CD4-positive, alpha-beta T cell treated with Interleukin-4 for 1 hour (primary cell): ENCODE measurements at regions not wholly inside any gene's neighbourhood (a gene's known extent, or its start where the extent isn't known, plus 50 kb on each side); places are given as distances from the start of the nearest gene placed in this dataset.

Experiments
- DNase-seq, 2 donors: peaks; one replicate each; pipeline ENCODE4 v3.0.0-alpha.2; 2020 to 2022

GRCh38 chr5:145708169-145708568, 127.0 kb downstream of the PRELID2 start:
- no peak for DNase-seq

DNA sequence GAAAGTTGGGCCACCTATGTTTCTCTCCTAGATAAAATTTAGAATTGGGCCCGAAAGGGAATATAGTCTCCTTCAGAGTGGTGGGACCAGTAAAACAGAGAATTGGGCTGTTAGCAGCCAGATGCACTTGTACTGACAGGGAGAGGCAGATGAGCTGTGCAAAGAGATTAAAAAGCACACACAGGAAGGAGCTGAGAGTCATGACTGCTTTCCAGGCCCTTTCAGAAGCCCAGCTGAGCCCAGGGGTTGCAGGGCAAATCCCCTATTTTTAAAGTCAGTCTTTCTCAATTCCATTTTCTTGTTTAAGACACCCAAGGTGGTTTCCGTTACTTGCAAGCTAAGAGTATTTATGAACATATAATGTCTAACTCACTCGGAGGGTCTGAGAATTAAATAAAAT, 130.4 kb downstream of the PRELID2 start:
- no peak for DNase-seq

- no peak for DNase-seq
These were observed 131.3 kb downstream of the PRELID2 start for GRCh38 chr5:145703856-145704255.

GRCh38 chr5:145701404-145701803, 133.7 kb downstream of the PRELID2 start:
- DNase-seq = no peak

- no peak for DNase-seq
These were observed 135.3 kb downstream of the PRELID2 start for GRCh38 chr5:145699846-145700245.

GRCh38 chr5:145697251-145697990, 137.7 kb downstream of the PRELID2 start:
- peak in 1 of 2 donors; percentile 11 for DNase-seq

DNA sequence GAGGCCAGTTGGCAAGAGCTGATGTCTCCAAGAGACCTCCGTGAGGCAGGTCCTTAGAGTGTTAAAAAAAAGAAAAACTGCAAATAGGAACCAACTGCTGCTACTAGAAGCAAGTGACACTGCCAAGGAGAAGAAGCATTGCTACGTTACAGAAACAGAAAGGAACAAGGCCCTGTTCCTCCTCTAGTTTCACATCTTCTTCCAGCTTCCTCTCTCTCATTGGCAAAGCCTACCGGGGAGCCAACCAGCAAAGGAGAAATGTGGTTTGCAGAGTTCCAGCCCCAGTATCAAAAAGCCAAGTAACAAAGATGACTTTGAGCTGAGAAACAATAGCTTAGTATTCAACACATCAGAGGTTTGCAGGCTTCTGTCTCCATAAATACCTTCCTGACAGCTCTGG, 145.9 kb downstream of the PRELID2 start:
- DNase-seq = peak; percentile 6 to 33

DNA sequence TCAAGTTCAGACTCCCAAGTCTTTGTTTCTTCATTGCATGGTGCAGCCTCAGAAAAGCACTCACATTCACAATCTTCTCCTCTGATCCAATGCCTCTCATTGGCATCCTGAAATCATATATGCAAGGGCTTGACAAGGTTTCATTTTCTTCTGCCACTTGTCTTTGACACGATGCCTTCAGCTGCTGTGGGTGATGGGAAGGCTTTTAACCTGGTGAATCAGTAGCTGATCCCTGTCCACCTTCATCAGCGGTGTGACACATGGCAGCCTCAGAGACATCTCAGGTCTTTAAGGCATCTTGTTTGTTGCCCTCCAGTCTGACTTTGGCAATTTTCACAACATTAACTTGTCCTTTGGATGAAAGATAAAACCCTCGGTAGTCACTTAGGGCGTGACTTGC, 147.2 kb downstream of the PRELID2 start:
- DNase-seq = no peak

DNA sequence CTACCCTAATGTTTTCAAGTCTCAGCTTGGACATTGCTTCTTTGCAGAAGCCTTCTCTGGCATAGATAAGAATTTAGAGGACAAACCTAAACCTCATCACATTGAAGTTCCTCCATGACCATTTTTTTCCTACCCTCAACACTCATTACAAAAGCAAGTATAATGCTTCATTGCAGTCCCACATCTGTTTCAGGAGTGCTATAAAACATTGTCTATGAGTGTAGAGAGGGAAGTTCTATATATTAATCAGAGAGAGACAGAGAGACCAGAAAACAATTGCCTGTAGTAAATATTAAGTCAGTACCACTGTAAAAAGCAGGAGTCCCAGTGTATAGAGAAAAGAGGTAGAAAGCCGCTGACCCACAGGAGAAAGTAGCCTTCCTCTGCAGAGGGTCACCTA, 149.7 kb downstream of the PRELID2 start:
- no peak for DNase-seq

- no peak for DNase-seq
These were observed 151.7 kb downstream of the PRELID2 start for GRCh38 chr5:145683431-145683830.

GRCh38 chr5:145682197-145682899, 152.8 kb downstream of the PRELID2 start:
- no peak for DNase-seq

DNA sequence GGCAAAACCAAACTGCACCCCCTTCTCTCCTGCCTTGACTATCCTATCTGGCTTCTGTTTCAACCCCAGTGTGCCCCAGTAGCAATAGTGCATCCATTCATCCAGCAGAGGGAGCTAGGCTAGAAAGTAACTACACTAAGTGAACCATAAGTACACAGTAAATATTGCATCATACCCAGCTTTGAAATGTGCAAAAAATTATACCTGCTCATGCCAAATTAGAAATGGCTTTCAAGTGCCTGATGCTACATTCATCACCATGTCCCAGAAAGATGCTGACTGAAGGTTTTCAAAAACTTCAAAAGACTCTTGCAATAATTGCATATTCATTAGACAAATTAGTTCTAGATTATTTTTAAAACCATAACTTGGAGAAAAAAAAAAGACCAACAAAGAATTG, 153.5 kb downstream of the PRELID2 start:
- peak; percentile 26 to 28 for DNase-seq

DNA sequence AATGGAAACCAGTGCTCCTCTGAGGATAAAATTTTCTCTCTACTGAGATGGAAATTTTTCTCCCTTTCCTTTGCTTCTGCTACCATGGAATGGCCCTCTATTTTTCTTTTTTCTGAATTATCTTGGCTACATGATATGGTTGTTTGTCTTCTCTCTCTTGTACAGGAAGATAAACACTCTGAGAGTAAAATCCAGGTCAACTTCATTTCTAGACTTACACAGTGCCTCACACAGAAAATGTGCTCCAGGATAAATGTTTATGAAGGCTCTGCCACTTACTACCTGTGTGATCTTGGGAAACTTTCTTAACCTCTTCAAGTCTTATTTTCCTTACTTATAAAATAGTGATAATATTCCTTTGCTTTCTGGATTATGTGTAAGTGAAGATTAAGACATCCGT, 153.9 kb downstream of the PRELID2 start:
- no peak for DNase-seq

- no peak for DNase-seq
These were observed 154.4 kb downstream of the PRELID2 start for GRCh38 chr5:145680767-145681166.

DNA sequence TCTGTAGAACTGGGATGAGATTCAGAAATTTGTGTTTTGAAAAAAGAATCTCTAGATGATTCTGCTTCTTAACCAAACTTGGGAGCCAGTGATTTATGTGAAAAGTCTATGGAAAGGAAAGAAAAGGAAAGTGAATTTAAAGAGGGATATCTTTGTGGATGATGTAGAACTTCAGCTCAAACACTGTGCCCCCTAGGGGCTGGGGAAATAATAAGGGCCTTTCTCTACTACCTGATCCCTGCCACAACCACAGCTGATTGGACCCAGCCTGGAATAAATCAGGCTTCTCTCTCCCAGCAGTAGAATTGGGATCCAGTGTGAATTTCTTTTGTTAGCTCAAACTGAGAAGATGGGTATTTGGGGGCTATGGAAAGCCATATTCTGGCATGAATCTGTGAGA, 155.0 kb downstream of the PRELID2 start:
- DNase-seq = no peak

GRCh38 chr5:145678255-145678654, 156.9 kb downstream of the PRELID2 start:
- no peak for DNase-seq

- DNase-seq = no peak
These were observed 161.4 kb downstream of the PRELID2 start for GRCh38 chr5:145673786-145674185.

GRCh38 chr5:145668714-145669113, 166.4 kb downstream of the PRELID2 start:
- DNase-seq = no peak

- no peak for DNase-seq
These were observed 167.4 kb downstream of the PRELID2 start for GRCh38 chr5:145667742-145668141.

DNA sequence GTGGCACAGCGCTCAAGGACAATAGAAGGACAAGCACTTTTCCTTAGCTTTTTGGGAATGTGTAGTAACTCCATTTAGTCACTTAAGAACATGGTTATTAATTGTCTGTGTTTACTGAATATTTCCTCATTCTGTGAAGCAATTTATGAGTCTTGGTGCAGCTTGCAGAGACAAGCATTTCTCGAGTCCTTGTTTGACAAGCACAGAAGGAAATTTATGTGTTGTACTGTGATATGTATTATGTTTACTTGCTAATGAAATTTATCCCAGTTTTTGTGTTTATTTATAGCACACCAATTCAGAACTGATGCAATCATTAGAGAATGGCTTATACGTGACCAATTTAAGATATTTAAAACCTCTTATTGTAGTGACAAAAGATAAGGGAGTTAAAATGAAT, 168.6 kb downstream of the PRELID2 start:
- no peak for DNase-seq

- no peak for DNase-seq
These were observed 173.2 kb downstream of the PRELID2 start for GRCh38 chr5:145661737-145662485.

- DNase-seq = no peak
These were observed 174.1 kb downstream of the PRELID2 start for GRCh38 chr5:145660897-145661640.

GRCh38 chr5:145658435-145658834, 176.7 kb downstream of the PRELID2 start:
- DNase-seq = no peak
